HL-60 (cell line): ENCODE measurements at regions not wholly inside any gene's neighbourhood (a gene's known extent, or its start where the extent isn't known, plus 50 kb on each side); places are given as distances from the start of the nearest gene placed in this dataset.

Experiments
- GABPA ChIP-seq: IDR thresholded peaks from 2 replicates; pipeline ENCODE4 v1.6.1; 2012; ENCODE audit warnings: low read depth
- POLR2AphosphoS5 ChIP-seq: IDR thresholded peaks from 2 replicates; pipeline ENCODE4 v1.6.1; 2012; ENCODE audit warnings: low read depth
- TF ChIP-seq, protein P1 (sequence below): IDR thresholded peaks from one replicate; pipeline ENCODE4 v1.5.1; 2011; ENCODE audit warnings: low read length, control low read depth, inconsistent platforms; ENCODE audit not compliant: insufficient read depth
- TF ChIP-seq, protein P2 (sequence below): IDR thresholded peaks from 2 replicates; pipeline ENCODE4 v1.6.1; 2012; ENCODE audit warnings: low read depth; ENCODE audit not compliant: insufficient replicate concordance

DNA sequence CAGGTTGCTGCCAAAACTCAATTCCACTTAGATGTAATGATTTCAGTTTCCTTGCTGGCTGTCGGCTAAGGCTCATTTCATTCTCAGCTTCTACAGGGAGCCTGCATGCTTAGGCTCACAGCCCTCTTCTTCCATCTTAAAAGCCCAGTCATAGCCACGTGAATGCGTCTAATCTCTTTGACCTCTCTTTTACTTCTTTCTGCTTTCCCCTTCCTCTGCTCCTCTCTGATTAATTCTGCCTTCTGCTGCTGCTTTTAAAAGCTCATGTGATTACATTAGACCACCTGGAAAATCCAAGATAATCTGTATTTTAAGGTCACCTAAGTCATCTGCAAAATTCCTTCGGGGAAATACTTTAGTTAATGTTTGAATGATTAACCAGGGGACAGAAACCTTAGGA is 812.8 kb upstream of the BRINP3 start:
- TF ChIP-seq, protein P1, sequence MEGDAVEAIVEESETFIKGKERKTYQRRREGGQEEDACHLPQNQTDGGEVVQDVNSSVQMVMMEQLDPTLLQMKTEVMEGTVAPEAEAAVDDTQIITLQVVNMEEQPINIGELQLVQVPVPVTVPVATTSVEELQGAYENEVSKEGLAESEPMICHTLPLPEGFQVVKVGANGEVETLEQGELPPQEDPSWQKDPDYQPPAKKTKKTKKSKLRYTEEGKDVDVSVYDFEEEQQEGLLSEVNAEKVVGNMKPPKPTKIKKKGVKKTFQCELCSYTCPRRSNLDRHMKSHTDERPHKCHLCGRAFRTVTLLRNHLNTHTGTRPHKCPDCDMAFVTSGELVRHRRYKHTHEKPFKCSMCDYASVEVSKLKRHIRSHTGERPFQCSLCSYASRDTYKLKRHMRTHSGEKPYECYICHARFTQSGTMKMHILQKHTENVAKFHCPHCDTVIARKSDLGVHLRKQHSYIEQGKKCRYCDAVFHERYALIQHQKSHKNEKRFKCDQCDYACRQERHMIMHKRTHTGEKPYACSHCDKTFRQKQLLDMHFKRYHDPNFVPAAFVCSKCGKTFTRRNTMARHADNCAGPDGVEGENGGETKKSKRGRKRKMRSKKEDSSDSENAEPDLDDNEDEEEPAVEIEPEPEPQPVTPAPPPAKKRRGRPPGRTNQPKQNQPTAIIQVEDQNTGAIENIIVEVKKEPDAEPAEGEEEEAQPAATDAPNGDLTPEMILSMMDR: no peak
- no peak for TF ChIP-seq GABPA
- TF ChIP-seq POLR2AphosphoS5: no peak
- TF ChIP-seq, protein P2, sequence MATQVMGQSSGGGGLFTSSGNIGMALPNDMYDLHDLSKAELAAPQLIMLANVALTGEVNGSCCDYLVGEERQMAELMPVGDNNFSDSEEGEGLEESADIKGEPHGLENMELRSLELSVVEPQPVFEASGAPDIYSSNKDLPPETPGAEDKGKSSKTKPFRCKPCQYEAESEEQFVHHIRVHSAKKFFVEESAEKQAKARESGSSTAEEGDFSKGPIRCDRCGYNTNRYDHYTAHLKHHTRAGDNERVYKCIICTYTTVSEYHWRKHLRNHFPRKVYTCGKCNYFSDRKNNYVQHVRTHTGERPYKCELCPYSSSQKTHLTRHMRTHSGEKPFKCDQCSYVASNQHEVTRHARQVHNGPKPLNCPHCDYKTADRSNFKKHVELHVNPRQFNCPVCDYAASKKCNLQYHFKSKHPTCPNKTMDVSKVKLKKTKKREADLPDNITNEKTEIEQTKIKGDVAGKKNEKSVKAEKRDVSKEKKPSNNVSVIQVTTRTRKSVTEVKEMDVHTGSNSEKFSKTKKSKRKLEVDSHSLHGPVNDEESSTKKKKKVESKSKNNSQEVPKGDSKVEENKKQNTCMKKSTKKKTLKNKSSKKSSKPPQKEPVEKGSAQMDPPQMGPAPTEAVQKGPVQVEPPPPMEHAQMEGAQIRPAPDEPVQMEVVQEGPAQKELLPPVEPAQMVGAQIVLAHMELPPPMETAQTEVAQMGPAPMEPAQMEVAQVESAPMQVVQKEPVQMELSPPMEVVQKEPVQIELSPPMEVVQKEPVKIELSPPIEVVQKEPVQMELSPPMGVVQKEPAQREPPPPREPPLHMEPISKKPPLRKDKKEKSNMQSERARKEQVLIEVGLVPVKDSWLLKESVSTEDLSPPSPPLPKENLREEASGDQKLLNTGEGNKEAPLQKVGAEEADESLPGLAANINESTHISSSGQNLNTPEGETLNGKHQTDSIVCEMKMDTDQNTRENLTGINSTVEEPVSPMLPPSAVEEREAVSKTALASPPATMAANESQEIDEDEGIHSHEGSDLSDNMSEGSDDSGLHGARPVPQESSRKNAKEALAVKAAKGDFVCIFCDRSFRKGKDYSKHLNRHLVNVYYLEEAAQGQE: no peak
